ENCODE measurements at regions not wholly inside any gene's neighbourhood (a gene's known extent, or its start where the extent isn't known, plus 50 kb on each side); places are given as distances from the start of the nearest gene placed in this dataset.

GRCh38 chr14:58813745-58814144 is 176.0 kb downstream of the DACT1 start:
- H2AFZ ChIP-seq (ENCODE audit: insufficient read depth, low read depth, low read length, poor library complexity, severe bottlenecking): no peak overlapping the region
- H3K9me3 Mint-ChIP-seq (ENCODE audit: insufficient read depth): no peaks in the 10 kb centered on the region
- H3K9me3 ChIP-seq (ENCODE audit: control extremely low read depth in 1 of 3, control insufficient read depth in 2 of 3, insufficient read depth in 1 of 3, low read length in 2 of 3): no peaks in the 10 kb centered on the region
- TF ChIP-seq EZH2 (IDR thresholded peaks at IDR 0.05; ENCODE audit: borderline replicate concordance, insufficient read depth, low read depth, low read length, poor library complexity, severe bottlenecking) (no peak), CTCF (IDR thresholded peaks at IDR 0.05) (no peak)
- H3K36me3 ChIP-seq (replicated peaks in 1 of 2; ENCODE audit: control extremely low read depth in 1 of 2, control insufficient read depth in 1 of 2, extremely low read depth in 1 of 2, insufficient read depth in 2 of 2, low read length in 1 of 2): no peaks in the 10 kb centered on the region
- no peak overlapping the region for H3K27ac Mint-ChIP-seq
- ChIA-PET CTCF (no interaction called here), POLR2A (no interaction called here)
- H3K27ac ChIP-seq (ENCODE audit: low read length in 2 of 2): no peak overlapping the region
- ATAC-seq (ENCODE audit: low read depth) (no peak), DNase-seq (no peak)
- no peaks in the 10 kb centered on the region for H4K20me1 ChIP-seq (ENCODE audit: control insufficient read depth, insufficient read depth, low read length, poor library complexity, severe bottlenecking)
- 89% methylated on average over 1 of the region's 2 CpGs for WGBS (ENCODE audit: insufficient coverage)
- intact Hi-C loops (cut with micrococcal nuclease): no loop called here
- no peaks in the 10 kb centered on the region for H3K4me1 Mint-ChIP-seq
- no peaks in the 10 kb centered on the region for H3K4me1 ChIP-seq (ENCODE audit: control insufficient read depth in 2 of 2, insufficient read depth in 2 of 2, low read length in 2 of 2)
- H3K4me2 ChIP-seq (replicated peaks; ENCODE audit: low read depth, low read length, poor library complexity, severe bottlenecking): no peak overlapping the region
- no peaks in the 10 kb centered on the region for H3K27me3 ChIP-seq (replicated peaks in 1 of 4; ENCODE audit: control extremely low read depth in 1 of 4, control insufficient read depth in 3 of 4, insufficient read depth in 4 of 4, low read length in 3 of 4)
- H3K79me2 ChIP-seq (ENCODE audit: control insufficient read depth, insufficient read depth, low read length): no peaks in the 10 kb centered on the region
- no peaks in the 10 kb centered on the region for H3K27me3 Mint-ChIP-seq
- H3K9ac ChIP-seq (ENCODE audit: low read length): no peak overlapping the region
- H3K4me3 ChIP-seq (ENCODE audit: control extremely low read depth in 1 of 5, extremely low read depth in 1 of 5, insufficient read depth in 1 of 5, low read depth in 2 of 5, low read length in 4 of 5): no peak overlapping the region
- H3K4me3 Mint-ChIP-seq: no peak overlapping the region

GRCh38 chr14:58814466-58814865 is 176.7 kb downstream of the DACT1 start:
- Mint-ChIP-seq H3K27ac (no peak overlapping the region), H3K9me3 (ENCODE audit: insufficient read depth) (no peaks in the 10 kb centered on the region), H3K27me3 (no peaks in the 10 kb centered on the region), H3K4me3 (no peak overlapping the region), H3K4me1 (no peaks in the 10 kb centered on the region)
- Histone ChIP-seq H2AFZ (ENCODE audit: insufficient read depth, low read depth, low read length, poor library complexity, severe bottlenecking) (no peak overlapping the region), H4K20me1 (ENCODE audit: control insufficient read depth, insufficient read depth, low read length, poor library complexity, severe bottlenecking) (no peaks in the 10 kb centered on the region), H3K36me3 (replicated peaks in 1 of 2; ENCODE audit: control extremely low read depth in 1 of 2, control insufficient read depth in 1 of 2, extremely low read depth in 1 of 2, insufficient read depth in 2 of 2, low read length in 1 of 2) (no peaks in the 10 kb centered on the region), H3K9me3 (ENCODE audit: control extremely low read depth in 1 of 3, control insufficient read depth in 2 of 3, insufficient read depth in 1 of 3, low read length in 2 of 3) (no peaks in the 10 kb centered on the region), H3K9ac (ENCODE audit: low read length) (no peak overlapping the region), H3K4me2 (replicated peaks; ENCODE audit: low read depth, low read length, poor library complexity, severe bottlenecking) (no peak overlapping the region), H3K4me1 (ENCODE audit: control insufficient read depth in 2 of 2, insufficient read depth in 2 of 2, low read length in 2 of 2) (no peaks in the 10 kb centered on the region), H3K27me3 (replicated peaks in 1 of 4; ENCODE audit: control extremely low read depth in 1 of 4, control insufficient read depth in 3 of 4, insufficient read depth in 4 of 4, low read length in 3 of 4) (no peaks in the 10 kb centered on the region), H3K27ac (ENCODE audit: low read length in 2 of 2) (no peak overlapping the region), H3K79me2 (ENCODE audit: control insufficient read depth, insufficient read depth, low read length) (no peaks in the 10 kb centered on the region), H3K4me3 (ENCODE audit: control extremely low read depth in 1 of 5, extremely low read depth in 1 of 5, insufficient read depth in 1 of 5, low read depth in 2 of 5, low read length in 4 of 5) (no peak overlapping the region)
- 100% methylated on average over 3 of the region's 3 CpGs for WGBS (ENCODE audit: insufficient coverage)
- ChIA-PET CTCF (no interaction called here), POLR2A (no interaction called here)
- TF ChIP-seq EZH2 (IDR thresholded peaks at IDR 0.05; ENCODE audit: borderline replicate concordance, insufficient read depth, low read depth, low read length, poor library complexity, severe bottlenecking): no peak
- no peak for TF ChIP-seq CTCF (IDR thresholded peaks at IDR 0.05)
- intact Hi-C loops (cut with micrococcal nuclease): no loop called here
- DNase-seq (no peak), ATAC-seq (ENCODE audit: low read depth) (no peak)

Data from B cell (primary cell).